ENCODE measurements at regions not wholly inside any gene's neighbourhood (a gene's known extent, or its start where the extent isn't known, plus 50 kb on each side); places are given as distances from the start of the nearest gene placed in this dataset.

DNA sequence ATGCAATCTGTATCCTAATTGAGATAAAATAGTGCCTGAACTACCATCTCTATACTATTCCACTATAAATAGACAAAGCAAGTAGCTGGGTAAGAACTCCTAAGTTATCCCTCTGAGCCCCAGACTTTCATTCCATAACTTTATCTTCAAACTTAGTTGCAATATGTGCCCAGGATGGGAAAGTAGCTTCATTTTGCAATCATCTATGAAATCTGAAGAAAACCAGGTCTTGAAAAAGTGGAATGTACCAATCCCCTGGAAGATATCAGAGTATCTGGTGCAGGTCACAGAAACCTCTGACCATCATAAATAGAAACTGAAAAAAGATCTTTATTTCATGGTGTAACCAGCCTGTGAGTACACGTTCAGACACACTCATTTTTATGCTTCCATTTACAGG, 78.1 kb upstream of the TMEM178A start:
- intact Hi-C loops (cut with DNase I): no loop called here
- Histone ChIP-seq H3K9me3 (no peaks in the 10 kb centered on the region), H3K36me3 (no peaks in the 10 kb centered on the region), H3K4me1 (no peaks in the 10 kb centered on the region), H3K4me3 (no peak overlapping the region), H3K27ac (no peak overlapping the region), H3K27me3 (no peaks in the 10 kb centered on the region)
- no peak for DNase-seq
- TF ChIP-seq, protein P1, sequence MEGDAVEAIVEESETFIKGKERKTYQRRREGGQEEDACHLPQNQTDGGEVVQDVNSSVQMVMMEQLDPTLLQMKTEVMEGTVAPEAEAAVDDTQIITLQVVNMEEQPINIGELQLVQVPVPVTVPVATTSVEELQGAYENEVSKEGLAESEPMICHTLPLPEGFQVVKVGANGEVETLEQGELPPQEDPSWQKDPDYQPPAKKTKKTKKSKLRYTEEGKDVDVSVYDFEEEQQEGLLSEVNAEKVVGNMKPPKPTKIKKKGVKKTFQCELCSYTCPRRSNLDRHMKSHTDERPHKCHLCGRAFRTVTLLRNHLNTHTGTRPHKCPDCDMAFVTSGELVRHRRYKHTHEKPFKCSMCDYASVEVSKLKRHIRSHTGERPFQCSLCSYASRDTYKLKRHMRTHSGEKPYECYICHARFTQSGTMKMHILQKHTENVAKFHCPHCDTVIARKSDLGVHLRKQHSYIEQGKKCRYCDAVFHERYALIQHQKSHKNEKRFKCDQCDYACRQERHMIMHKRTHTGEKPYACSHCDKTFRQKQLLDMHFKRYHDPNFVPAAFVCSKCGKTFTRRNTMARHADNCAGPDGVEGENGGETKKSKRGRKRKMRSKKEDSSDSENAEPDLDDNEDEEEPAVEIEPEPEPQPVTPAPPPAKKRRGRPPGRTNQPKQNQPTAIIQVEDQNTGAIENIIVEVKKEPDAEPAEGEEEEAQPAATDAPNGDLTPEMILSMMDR (IDR thresholded peaks at IDR 0.05): no peak
- TF ChIP-seq POLR2A (IDR thresholded peaks at IDR 0.05): no peak
- 64 to 69% methylated on average over 1 of the region's 1 CpG for WGBS, 2 donors

DNA sequence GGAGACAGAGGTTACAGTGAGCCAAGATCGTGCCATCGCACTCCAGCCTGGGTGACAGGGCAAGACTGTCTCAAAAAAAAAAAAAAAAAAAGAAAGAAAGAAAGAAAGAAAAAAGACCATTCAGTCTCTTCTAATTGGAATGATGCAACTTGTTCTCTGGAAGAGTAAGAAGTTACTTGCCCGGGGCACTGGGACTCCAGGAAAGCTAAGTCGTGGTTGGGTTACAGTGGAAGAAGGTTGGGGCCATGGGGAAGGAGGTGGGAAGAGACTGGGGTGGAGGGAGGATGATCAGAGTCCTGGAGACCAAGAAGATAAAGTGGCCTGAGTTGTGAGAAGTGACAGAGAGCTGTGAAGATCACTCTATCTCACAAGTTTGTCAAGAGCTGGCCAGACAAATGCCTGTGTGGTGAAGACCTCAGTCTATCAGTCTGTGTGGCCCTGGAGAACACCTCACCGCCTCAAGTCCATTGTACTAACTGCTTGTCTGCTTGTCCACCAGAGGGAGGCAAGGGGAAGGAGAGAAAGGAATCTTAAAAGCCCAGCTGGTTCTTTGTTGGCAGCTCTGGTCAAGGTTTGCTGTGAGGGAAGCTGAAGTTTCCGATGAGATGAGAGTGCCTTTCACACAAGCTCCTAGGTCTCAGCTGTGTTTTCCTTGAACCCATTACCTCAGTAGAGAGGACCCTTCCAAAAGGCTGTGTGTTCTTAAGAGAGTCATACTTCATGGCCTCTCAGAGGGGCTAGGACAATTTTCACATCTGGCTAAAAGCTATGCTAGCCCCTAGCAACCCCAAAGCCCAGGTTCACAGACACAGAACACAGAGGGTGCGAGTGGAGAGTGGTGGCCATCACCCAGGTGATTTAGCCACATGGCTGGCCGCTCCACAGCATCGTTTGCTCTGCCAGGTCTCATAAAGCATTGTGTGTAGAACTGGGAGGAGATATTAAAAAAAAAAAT, 72.0 kb upstream of the TMEM178A start:
- Histone ChIP-seq H3K4me1 (no peaks in the 10 kb centered on the region), H3K9me3 (no peaks in the 10 kb centered on the region), H3K4me3 (no peak overlapping the region), H3K27ac (no peak overlapping the region), H3K36me3 (no peaks in the 10 kb centered on the region), H3K27me3 (no peaks in the 10 kb centered on the region)
- intact Hi-C loops (cut with DNase I): no loop called here
- DNase-seq: no peak
- 53 to 61% methylated on average over 8 to 9 of the region's 9 CpGs for WGBS, 2 donors
- TF ChIP-seq, protein P1 (IDR thresholded peaks at IDR 0.05): peak in 4 of 6 experiments; percentile 16 to 39 (median 24)
- TF ChIP-seq POLR2A (IDR thresholded peaks at IDR 0.05): no peak

DNA sequence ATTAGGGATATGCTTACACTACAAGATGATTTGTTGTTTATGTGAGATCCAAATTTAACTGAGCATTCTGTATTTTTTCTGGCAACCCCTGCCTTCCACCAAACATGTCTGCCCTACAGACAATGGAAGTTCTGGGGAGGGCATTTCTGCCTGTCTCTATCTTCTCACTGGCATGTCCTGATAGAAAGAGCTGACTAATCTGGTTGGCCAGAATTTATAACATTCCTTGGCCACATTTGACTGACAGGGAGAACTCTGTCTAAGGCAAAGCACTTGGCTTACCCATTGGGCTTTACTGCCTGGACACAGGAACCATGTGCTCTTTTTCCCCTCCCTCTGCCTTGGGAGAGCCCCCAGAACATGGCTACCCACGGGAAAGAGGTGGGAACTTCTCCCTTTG, 70.6 kb upstream of the TMEM178A start:
- no peak for DNase-seq
- Histone ChIP-seq H3K4me1 (no peaks in the 10 kb centered on the region), H3K27ac (no peak overlapping the region), H3K9me3 (no peaks in the 10 kb centered on the region), H3K36me3 (no peaks in the 10 kb centered on the region), H3K27me3 (no peaks in the 10 kb centered on the region), H3K4me3 (no peak overlapping the region)
- TF ChIP-seq, protein P1 (IDR thresholded peaks at IDR 0.05): no peak
- no peak for TF ChIP-seq POLR2A (IDR thresholded peaks at IDR 0.05)
- 60% methylated on average over 1 of the region's 1 CpG for WGBS, 2 donors
- intact Hi-C loops (cut with DNase I): no loop called here

GRCh38 chr2:39597314-39597713, 68.4 kb upstream of the TMEM178A start:
- H3K4me1 ChIP-seq: no peaks in the 10 kb centered on the region

GRCh38 chr2:39602616-39603015, 63.1 kb upstream of the TMEM178A start:
- no peak overlapping the region for H3K27ac ChIP-seq
- H3K9me3 ChIP-seq: no peaks in the 10 kb centered on the region
- H3K4me1 ChIP-seq: no peaks in the 10 kb centered on the region
- intact Hi-C loops (cut with DNase I): no loop called here
- 90 to 100% methylated on average over 1 of the region's 1 CpG for WGBS, 2 donors
- H3K4me3 ChIP-seq: no peak overlapping the region
- H3K27me3 ChIP-seq: peaks cover 0 to 7% (median 0%) of the 10 kb centered on the region in 4 donors
- TF ChIP-seq POLR2A (IDR thresholded peaks at IDR 0.05): no peak
- TF ChIP-seq, protein P1 (IDR thresholded peaks at IDR 0.05): no peak
- no peaks in the 10 kb centered on the region for H3K36me3 ChIP-seq
- DNase-seq: no peak

More at GRCh38 chr2:39597314-39597713, 68.4 kb upstream of the TMEM178A start:
- intact Hi-C loops (cut with DNase I): no loop called here
- Histone ChIP-seq H3K36me3 (no peaks in the 10 kb centered on the region), H3K4me3 (no peak overlapping the region), H3K9me3 (no peaks in the 10 kb centered on the region), H3K27ac (no peak overlapping the region), H3K27me3 (no peaks in the 10 kb centered on the region)
- WGBS, 2 donors: 80 to 86% methylated on average over 3 of the region's 3 CpGs
- TF ChIP-seq, protein P1 (IDR thresholded peaks at IDR 0.05): no peak
- no peak for TF ChIP-seq POLR2A (IDR thresholded peaks at IDR 0.05)
- DNase-seq: no peak
